Activated naive CD4-positive, alpha-beta T cell treated with anti-CD3 and anti-CD28 coated beads, Interleukin-2, amount 50 U/mL, for 72 hours (primary cell): ENCODE measurements at regions not wholly inside any gene's neighbourhood (a gene's known extent, or its start where the extent isn't known, plus 50 kb on each side); places are given as distances from the start of the nearest gene placed in this dataset.
"Not testable (repeated sequence)": the region's sequence is repeated elsewhere in the genome, so short reads cannot be mapped to it uniquely, and the experiment has no call there.

Experiments used
- ATAC-seq, 2 donors: fragments of 150-1000 bp; cut with Tn5 transposase; 2 replicates each; pipeline ENCODE4 v1.10.0; 2021; ENCODE audit warnings: mild to moderate bottlenecking in 2 of 2, moderate library complexity in 2 of 2
- DNase-seq, 2 donors: peaks; one replicate each; pipeline ENCODE4 v3.0.0; 2021 to 2022; ENCODE audit warnings: low spot score in 2 of 2
- H3K27ac Mint-ChIP-seq, 2 donors: one replicate each; pipeline ENCODE4 v1.8.0; 2022; ENCODE audit warnings: mild to moderate bottlenecking in 2 of 2, mixed read lengths in 2 of 2
- H3K36me3 Mint-ChIP-seq, 2 donors: one replicate each; pipeline ENCODE4 v1.8.0; 2022; ENCODE audit warnings: mixed read lengths in 2 of 2
- H3K9me3 Mint-ChIP-seq, 2 donors: one replicate each; pipeline ENCODE4 v1.8.0; 2022; ENCODE audit warnings: mixed read lengths in 2 of 2

DNA sequence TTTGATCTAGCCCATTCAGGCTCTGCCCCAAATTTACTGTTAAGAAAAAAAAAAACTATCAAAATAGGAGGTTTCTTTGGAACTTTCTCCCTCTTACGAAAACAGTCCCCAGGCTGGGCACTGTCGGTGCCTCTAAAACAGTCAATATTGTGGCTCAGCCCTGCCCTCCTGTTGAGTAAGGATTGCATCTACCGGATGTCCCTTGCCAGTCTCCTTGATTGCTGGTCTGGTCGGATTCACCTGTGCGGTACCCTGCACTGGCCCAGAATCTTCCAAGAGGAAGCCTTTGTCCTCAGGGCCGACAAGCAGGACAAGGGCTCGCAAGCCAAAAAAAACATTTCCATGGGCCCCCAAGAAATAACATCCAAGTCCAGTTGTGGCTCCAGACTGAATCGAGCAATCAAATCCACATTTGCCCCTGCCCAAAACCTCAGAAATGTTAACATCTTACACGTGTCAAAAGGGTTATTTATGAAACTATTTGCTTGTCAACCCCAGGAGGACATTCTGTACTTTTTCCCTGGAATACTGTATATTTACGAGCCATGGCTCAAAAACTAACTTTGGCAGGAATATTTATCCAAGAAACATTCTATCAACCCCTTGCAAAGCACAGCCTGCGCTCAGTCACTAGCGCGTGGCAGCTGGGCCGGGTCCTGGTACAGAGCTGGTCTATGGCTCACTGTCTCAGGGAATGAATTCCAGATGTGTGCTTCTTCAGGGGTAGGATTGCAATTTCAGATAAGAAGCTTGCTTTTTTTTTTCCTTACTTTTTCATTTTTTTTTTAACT lies 129.2 kb upstream of the ADRA1B start:
- no peak overlapping the region for H3K27ac Mint-ChIP-seq

GRCh38 chr5:159787837-159788236 lies 128.4 kb upstream of the ADRA1B start:
- Mint-ChIP-seq H3K9me3 (no peaks in the 10 kb centered on the region), H3K27ac (no peak overlapping the region), H3K36me3 (no peaks in the 10 kb centered on the region)
- ATAC-seq (no peak), DNase-seq (no peak)

More for the DNA sequence above, 129.2 kb upstream of the ADRA1B start:
- H3K36me3 Mint-ChIP-seq: no peaks in the 10 kb centered on the region
- ATAC-seq (no peak), DNase-seq (no peak)
- H3K9me3 Mint-ChIP-seq: no peaks in the 10 kb centered on the region

- Mint-ChIP-seq H3K36me3 (no peaks in the 10 kb centered on the region), H3K9me3 (no peaks in the 10 kb centered on the region), H3K27ac (no peak overlapping the region)
These were observed 127.4 kb upstream of the ADRA1B start for GRCh38 chr5:159788835-159789331.

GRCh38 chr5:159792180-159792579 lies 124.1 kb upstream of the ADRA1B start:
- no peaks in the 10 kb centered on the region for H3K9me3 Mint-ChIP-seq
- no peak overlapping the region for H3K27ac Mint-ChIP-seq
- ATAC-seq (no peak), DNase-seq (no peak)
- no peaks in the 10 kb centered on the region for H3K36me3 Mint-ChIP-seq

More at GRCh38 chr5:159788835-159789331, 127.4 kb upstream of the ADRA1B start:
- ATAC-seq: no peak
- DNase-seq: no peak

GRCh38 chr5:159797261-159797970 lies 118.9 kb upstream of the ADRA1B start:
- no peak for ATAC-seq
- no peak for DNase-seq
- H3K9me3 Mint-ChIP-seq: no peaks in the 10 kb centered on the region
- no peaks in the 10 kb centered on the region for H3K36me3 Mint-ChIP-seq
- H3K27ac Mint-ChIP-seq: no peak overlapping the region

- H3K36me3 Mint-ChIP-seq: no peaks in the 10 kb centered on the region
- no peak for ATAC-seq
- no peak for DNase-seq
- peaks cover 0 to 1% of the 10 kb centered on the region in 2 donors for H3K9me3 Mint-ChIP-seq
- no peak overlapping the region for H3K27ac Mint-ChIP-seq
These were observed 116.6 kb upstream of the ADRA1B start for GRCh38 chr5:159799701-159800100.

GRCh38 chr5:159800131-159800840 lies 116.0 kb upstream of the ADRA1B start:
- no peaks in the 10 kb centered on the region for H3K36me3 Mint-ChIP-seq
- no peak for ATAC-seq
- no peak overlapping the region for H3K27ac Mint-ChIP-seq

GRCh38 chr5:159801303-159801702 lies 115.0 kb upstream of the ADRA1B start:
- H3K27ac Mint-ChIP-seq: no peak overlapping the region
- peaks cover under 1 to 3% of the 10 kb centered on the region in 2 donors for H3K9me3 Mint-ChIP-seq
- ATAC-seq (no peak), DNase-seq (no peak)
- no peaks in the 10 kb centered on the region for H3K36me3 Mint-ChIP-seq

More at GRCh38 chr5:159800131-159800840, 116.0 kb upstream of the ADRA1B start:
- DNase-seq: no peak
- H3K9me3 Mint-ChIP-seq: peaks cover 0 to 3% of the 10 kb centered on the region in 2 donors

DNA sequence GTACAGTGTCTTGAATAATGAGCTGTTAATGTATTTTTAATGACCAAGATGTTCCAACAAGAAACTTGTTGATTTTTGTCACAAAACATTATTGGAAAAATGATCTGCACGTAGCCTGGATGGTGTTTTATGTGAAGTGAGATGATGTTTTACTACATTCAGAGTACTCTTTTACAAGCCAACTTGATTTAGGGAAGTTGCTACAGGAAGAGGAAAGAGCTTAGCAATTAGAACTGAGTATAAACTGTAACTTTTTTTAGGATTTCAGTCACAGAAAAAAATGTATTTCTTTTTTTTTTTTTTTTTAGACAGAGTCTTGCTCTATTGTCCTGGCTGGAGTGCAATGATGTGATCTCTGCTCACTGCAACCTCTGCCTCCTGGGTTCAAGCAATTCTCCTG lies 113.6 kb upstream of the ADRA1B start:
- no peak for DNase-seq
- Mint-ChIP-seq H3K27ac (no peak overlapping the region), H3K9me3 (peaks cover 3 to 5% of the 10 kb centered on the region in 2 donors), H3K36me3 (no peaks in the 10 kb centered on the region)
- ATAC-seq: no peak

GRCh38 chr5:159804121-159804520 lies 112.2 kb upstream of the ADRA1B start:
- Mint-ChIP-seq H3K36me3 (no peaks in the 10 kb centered on the region), H3K9me3 (peaks cover 3 to 5% of the 10 kb centered on the region in 2 donors), H3K27ac (no peak overlapping the region)
- DNase-seq (no peak), ATAC-seq (no peak)

GRCh38 chr5:159805021-159805420 lies 111.3 kb upstream of the ADRA1B start:
- no peak for DNase-seq
- ATAC-seq: no peak
- Mint-ChIP-seq H3K36me3 (no peaks in the 10 kb centered on the region), H3K27ac (no peak overlapping the region), H3K9me3 (peaks cover 3 to 5% of the 10 kb centered on the region in 2 donors)

GRCh38 chr5:159807135-159807534 lies 109.1 kb upstream of the ADRA1B start:
- H3K36me3 Mint-ChIP-seq, H3K9me3 Mint-ChIP-seq: not testable (repeated sequence)

GRCh38 chr5:159807586-159807985 lies 108.7 kb upstream of the ADRA1B start:
- ATAC-seq: no peak
- no peak overlapping the region for H3K27ac Mint-ChIP-seq
- H3K9me3 Mint-ChIP-seq: peaks cover 8% of the 10 kb centered on the region in 2 donors
- no peaks in the 10 kb centered on the region for H3K36me3 Mint-ChIP-seq
- DNase-seq: no peak

More at GRCh38 chr5:159807135-159807534, 109.1 kb upstream of the ADRA1B start:
- H3K27ac Mint-ChIP-seq, DNase-seq, ATAC-seq: not testable (repeated sequence)

DNA sequence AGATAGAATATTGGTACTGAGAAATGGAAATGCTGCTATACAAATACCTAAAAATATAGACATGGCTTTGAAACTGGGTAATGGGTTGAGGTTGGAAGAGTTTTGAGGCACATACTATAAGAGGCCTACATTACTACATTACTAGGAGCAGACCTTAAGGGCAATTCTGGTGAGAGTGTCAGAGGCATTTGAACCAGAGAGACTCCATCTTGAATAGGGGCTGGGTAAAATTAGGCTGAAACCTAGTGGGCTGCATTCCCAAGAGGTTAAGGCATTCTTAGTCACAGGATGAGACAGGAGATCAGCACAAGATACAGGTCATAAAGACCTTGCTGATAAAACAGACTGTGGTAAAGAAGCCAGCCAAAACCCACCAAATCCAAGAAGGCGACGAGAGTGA lies 104.6 kb upstream of the ADRA1B start:
- Mint-ChIP-seq H3K27ac (no peak overlapping the region), H3K36me3 (no peaks in the 10 kb centered on the region), H3K9me3 (peaks cover 4 to 8% of the 10 kb centered on the region in 2 donors)
- ATAC-seq (no peak), DNase-seq (no peak)

DNA sequence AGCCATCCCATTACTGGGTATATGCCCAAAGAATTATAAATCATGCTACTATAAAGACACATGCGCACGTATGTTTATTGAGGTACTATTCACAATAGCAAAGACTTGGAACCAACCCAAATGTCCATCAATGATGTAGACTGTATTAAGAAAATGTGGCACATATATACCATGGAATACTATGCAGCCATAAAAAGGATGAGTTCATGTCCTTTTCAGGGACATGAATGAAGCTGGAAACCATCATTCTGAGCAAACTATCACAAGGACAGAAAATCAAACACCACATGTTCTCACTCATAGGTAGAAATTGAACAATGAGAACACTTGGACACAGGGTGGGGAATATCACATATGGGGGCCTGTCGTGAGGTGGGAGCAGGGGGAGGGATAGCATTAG lies 103.5 kb upstream of the ADRA1B start:
- not testable (repeated sequence) for DNase-seq, ATAC-seq, H3K27ac Mint-ChIP-seq, H3K9me3 Mint-ChIP-seq, H3K36me3 Mint-ChIP-seq

- DNase-seq (no peak), ATAC-seq (no peak)
- H3K27ac Mint-ChIP-seq: no peak overlapping the region
- H3K9me3 Mint-ChIP-seq: peaks cover 3 to 8% of the 10 kb centered on the region in 2 donors
- H3K36me3 Mint-ChIP-seq: no peaks in the 10 kb centered on the region
These were observed 102.1 kb upstream of the ADRA1B start for GRCh38 chr5:159814222-159814621.
